Esophagus muscularis mucosa (tissue), 3 donors: ENCODE measurements at regions not wholly inside any gene's neighbourhood (a gene's known extent, or its start where the extent isn't known, plus 50 kb on each side); places are given as distances from the start of the nearest gene placed in this dataset.

ENCODE experiments used
- CTCF ChIP-seq, 3 experiments: fragments of 200-600 bp in 2 of 3; fragments of 450-650 bp in 1 of 3; sonication (generic) in 2 of 3; IDR thresholded peaks; one replicate each; pipeline ENCODE4 v1.5.1; 2017 to 2019; ENCODE audit warnings: antibody characterized with exemption in 3 of 3, mild to moderate bottlenecking in 2 of 3, moderate library complexity in 1 of 3
- POLR2A ChIP-seq: fragments of 450-650 bp; IDR thresholded peaks from one replicate; pipeline ENCODE4 v1.6.1; 2017; ENCODE audit warnings: antibody characterized with exemption, moderate library complexity, mild to moderate bottlenecking, low read depth
- POLR2AphosphoS5 ChIP-seq, 2 donors: sonication (generic); formaldehyde crosslinking; IDR thresholded peaks; one replicate each; pipeline ENCODE4 v1.6.1; 2017; ENCODE audit warnings: antibody characterized with exemption in 2 of 2

- TF ChIP-seq POLR2A = no peak
- no peak for TF ChIP-seq POLR2AphosphoS5 (IDR thresholded peaks at IDR 0.05)
- TF ChIP-seq CTCF (IDR thresholded peaks at IDR 0.05) = no peak
Measured at GRCh38 chr1:185489406-185489805, 172.4 kb upstream of the IVNS1ABP start.
